HCT116 (cell line): ENCODE measurements at regions not wholly inside any gene's neighbourhood (a gene's known extent, or its start where the extent isn't known, plus 50 kb on each side); places are given as distances from the start of the nearest gene placed in this dataset.

Experiments
- ATAC-seq: fragments of 200-7000 bp; cut with Tn5 transposase; 2 replicates; pipeline ENCODE4 v1.9.1; 2020; ENCODE audit warnings: mild to moderate bottlenecking, moderate library complexity
- BruUV-seq: library from RNA; stranded (reverse); fragments of 400-500 nt; replicated peaks from 2 replicates; lab custom pipeline; 2021; lab: Mats Ljungman, UMichigan
- CTCF ChIA-PET: fragments of 300-600 bp; sonication (Branson Sonifier 250); formaldehyde crosslinking; loops from one replicate; lab custom pipeline; 2021; ENCODE audit warnings: antibody characterized with exemption; lab: Charles Lee
- POLR2A ChIA-PET: fragments of 300-600, 350-600 bp; sonication (Branson Sonifier 250); formaldehyde crosslinking; loops from one replicate; lab custom pipeline; 2021; ENCODE audit warnings: antibody characterized with exemption; lab: Charles Lee
- RAD21 ChIA-PET, 2 experiments: fragments of 300-600 bp; sonication (Branson Sonifier 250); formaldehyde crosslinking; loops; one replicate each; lab custom pipeline; 2023; ENCODE audit warnings: low total read pairs in 2 of 2; ENCODE audit not compliant: uncharacterized antibody in 2 of 2, unreplicated experiment in 2 of 2, low non-redundant PET in 1 of 2; lab: Charles Lee
- DNase-seq: peaks from one replicate; pipeline ENCODE4 v3.0.0-alpha.2; 2010; ENCODE audit warnings: low read depth, low spot score
- H2AFZ ChIP-seq: fragments of 200-600 bp; shearing (Covaris generic), sonication (generic); 2 replicates; pipeline ENCODE4 v1.6.1; 2017; ENCODE audit warnings: low read depth, mixed run types, mixed read lengths, antibody characterized with exemption, low read length; ENCODE audit not compliant: poor library complexity, severe bottlenecking
- H3K27ac ChIP-seq: 2 replicates; pipeline ENCODE4 v1.5.1; 2012; ENCODE audit warnings: low read depth, low read length
- H3K27me3 ChIP-seq: fragments of 200-600 bp; sonication (generic); 2 replicates; pipeline ENCODE4 v1.6.1; 2016; ENCODE audit warnings: mixed run types, low read length, mixed read lengths; ENCODE audit not compliant: insufficient read depth
- H3K36me3 ChIP-seq, 2 experiments: fragments of 200-500 bp in 1 of 2; fragments of 200-600 bp in 1 of 2; sonication (Bioruptor generic) in 1 of 2; sonication (generic) in 1 of 2; 2 replicates each; pipeline versions ENCODE4 v1.5.1 to v1.6.1; 2014 to 2016; ENCODE audit warnings: low read length in 2 of 2, inconsistent platforms in 1 of 2, mixed read lengths in 1 of 2, mixed run types in 1 of 2; ENCODE audit not compliant: insufficient read depth in 2 of 2, control insufficient read depth in 1 of 2
- H3K4me1 ChIP-seq, 2 experiments: fragments of 200-600 bp in 1 of 2; sonication (generic) in 1 of 2; 2 replicates each; pipeline versions ENCODE4 v1.5.1 to v1.6.1; 2012 to 2017; ENCODE audit warnings: low read length in 2 of 2, inconsistent platforms in 1 of 2, mild to moderate bottlenecking in 1 of 2, mixed read lengths in 1 of 2, mixed run types in 1 of 2, moderate library complexity in 1 of 2; ENCODE audit not compliant: insufficient read depth in 2 of 2, control insufficient read depth in 1 of 2
- H3K4me2 ChIP-seq: fragments of 200-600 bp; sonication (generic); 2 replicates; pipeline ENCODE4 v1.6.1; 2017; ENCODE audit warnings: mixed run types, low read length, mixed read lengths
- H3K4me3 ChIP-seq, 2 experiments: fragments of 200-600 bp in 1 of 2; sonication (generic) in 1 of 2; replicated peaks in 1 of 2; 2 replicates each; pipeline ENCODE4 v1.5.1; 2011 to 2016; ENCODE audit warnings: low read length in 2 of 2, control low read depth in 1 of 2, low read depth in 1 of 2, mild to moderate bottlenecking in 1 of 2, mixed read lengths in 1 of 2, mixed run types in 1 of 2
- H3K79me2 ChIP-seq: fragments of 200-600 bp; sonication (generic); 2 replicates; pipeline ENCODE4 v1.6.1; 2017; ENCODE audit warnings: mild to moderate bottlenecking, mixed run types, low read length, moderate library complexity, mixed read lengths; ENCODE audit not compliant: insufficient read depth
- H3K9ac ChIP-seq: fragments of 200-600 bp; sonication (generic); 2 replicates; pipeline ENCODE4 v1.6.1; 2016; ENCODE audit warnings: low read length, mixed read lengths
- H3K9me2 ChIP-seq: fragments of 200-600 bp; sonication (generic), shearing (Covaris generic); 2 replicates; pipeline ENCODE4 v1.6.1; 2017; ENCODE audit warnings: mixed run types, mild to moderate bottlenecking, moderate library complexity; ENCODE audit not compliant: insufficient read depth
- H3K9me3 ChIP-seq, 2 experiments: fragments of 200-500 bp in 1 of 2; fragments of 200-600 bp in 1 of 2; sonication (Bioruptor generic) in 1 of 2; sonication (generic) in 1 of 2; 2 replicates each; pipeline ENCODE4 v1.6.1; 2014 to 2017; ENCODE audit warnings: low read length in 2 of 2, mixed read lengths in 2 of 2, inconsistent platforms in 1 of 2, low read depth in 1 of 2, mild to moderate bottlenecking in 1 of 2, mixed run types in 1 of 2, moderate library complexity in 1 of 2; ENCODE audit not compliant: control insufficient read depth in 1 of 2, insufficient read depth in 1 of 2
- H4K20me1 ChIP-seq: fragments of 200-600 bp; sonication (generic), shearing (Covaris generic); 2 replicates; pipeline ENCODE4 v1.6.1; 2017; ENCODE audit warnings: mixed run types, mild to moderate bottlenecking, moderate library complexity; ENCODE audit not compliant: insufficient read depth
- CBX3 ChIP-seq: IDR thresholded peaks from 2 replicates; pipeline ENCODE4 v1.6.1; 2012; ENCODE audit warnings: low read depth
- FOSL1 ChIP-seq: IDR thresholded peaks from 2 replicates; pipeline ENCODE4 v1.6.1; 2012; ENCODE audit warnings: low read depth
- MAX ChIP-seq: IDR thresholded peaks from 2 replicates; pipeline ENCODE4 v1.6.1; 2012
- RAD21 ChIP-seq: IDR thresholded peaks from 2 replicates; pipeline ENCODE4 v1.6.1; 2012; ENCODE audit warnings: low read depth, mild to moderate bottlenecking
- SIN3A ChIP-seq: IDR thresholded peaks from 2 replicates; pipeline ENCODE4 v1.6.1; 2012; ENCODE audit warnings: low read depth
- SP1 ChIP-seq: IDR thresholded peaks from 2 replicates; pipeline ENCODE4 v1.6.1; 2012; ENCODE audit warnings: low read depth
- ZFX ChIP-seq: fragments of 450-650 bp; IDR thresholded peaks from 2 replicates; pipeline ENCODE4 v1.6.1; 2017
- intact Hi-C: fragments of 100-400 bp; cut with micrococcal nuclease; formaldehyde crosslinking; loops from 2 replicates; pipeline ENCODE4 v1.10.0; 2022
- TF ChIP-seq, protein P1 (sequence below): IDR thresholded peaks from 2 replicates; pipeline ENCODE4 v1.6.1; 2012
- TF ChIP-seq, protein P2 (sequence below): IDR thresholded peaks from 2 replicates; pipeline ENCODE4 v1.6.1; 2012; ENCODE audit warnings: low read depth
- TF ChIP-seq, protein P3 (sequence below), 3 experiments: fragments of 200-600 bp in 1 of 3; sonication (generic) in 1 of 3; IDR thresholded peaks in 2 of 3; conservative IDR thresholded peaks in 1 of 3; 2 replicates each; pipeline ENCODE4 v1.5.1; 2012 to 2017; ENCODE audit warnings: low read depth in 2 of 3, low read length in 2 of 3, antibody characterized with exemption in 1 of 3, borderline replicate concordance in 1 of 3, control low read depth in 1 of 3, mild to moderate bottlenecking in 1 of 3, mixed read lengths in 1 of 3, mixed run types in 1 of 3, moderate library complexity in 1 of 3; ENCODE audit not compliant: insufficient read depth in 1 of 3

GRCh38 chr13:68540244-68540643 lies 1310.1 kb upstream of the PCDH9 start:
- H4K20me1 ChIP-seq = no peaks in the 10 kb centered on the region
- H2AFZ ChIP-seq = no peak overlapping the region
- TF ChIP-seq FOSL1 (no peak), SIN3A (no peak), ZFX (no peak), CBX3 (no peak), SP1 (no peak), RAD21 (no peak), MAX (no peak)
- TF ChIP-seq, protein P1, sequence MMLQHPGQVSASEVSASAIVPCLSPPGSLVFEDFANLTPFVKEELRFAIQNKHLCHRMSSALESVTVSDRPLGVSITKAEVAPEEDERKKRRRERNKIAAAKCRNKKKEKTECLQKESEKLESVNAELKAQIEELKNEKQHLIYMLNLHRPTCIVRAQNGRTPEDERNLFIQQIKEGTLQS = no peak
- TF ChIP-seq, protein P2, sequence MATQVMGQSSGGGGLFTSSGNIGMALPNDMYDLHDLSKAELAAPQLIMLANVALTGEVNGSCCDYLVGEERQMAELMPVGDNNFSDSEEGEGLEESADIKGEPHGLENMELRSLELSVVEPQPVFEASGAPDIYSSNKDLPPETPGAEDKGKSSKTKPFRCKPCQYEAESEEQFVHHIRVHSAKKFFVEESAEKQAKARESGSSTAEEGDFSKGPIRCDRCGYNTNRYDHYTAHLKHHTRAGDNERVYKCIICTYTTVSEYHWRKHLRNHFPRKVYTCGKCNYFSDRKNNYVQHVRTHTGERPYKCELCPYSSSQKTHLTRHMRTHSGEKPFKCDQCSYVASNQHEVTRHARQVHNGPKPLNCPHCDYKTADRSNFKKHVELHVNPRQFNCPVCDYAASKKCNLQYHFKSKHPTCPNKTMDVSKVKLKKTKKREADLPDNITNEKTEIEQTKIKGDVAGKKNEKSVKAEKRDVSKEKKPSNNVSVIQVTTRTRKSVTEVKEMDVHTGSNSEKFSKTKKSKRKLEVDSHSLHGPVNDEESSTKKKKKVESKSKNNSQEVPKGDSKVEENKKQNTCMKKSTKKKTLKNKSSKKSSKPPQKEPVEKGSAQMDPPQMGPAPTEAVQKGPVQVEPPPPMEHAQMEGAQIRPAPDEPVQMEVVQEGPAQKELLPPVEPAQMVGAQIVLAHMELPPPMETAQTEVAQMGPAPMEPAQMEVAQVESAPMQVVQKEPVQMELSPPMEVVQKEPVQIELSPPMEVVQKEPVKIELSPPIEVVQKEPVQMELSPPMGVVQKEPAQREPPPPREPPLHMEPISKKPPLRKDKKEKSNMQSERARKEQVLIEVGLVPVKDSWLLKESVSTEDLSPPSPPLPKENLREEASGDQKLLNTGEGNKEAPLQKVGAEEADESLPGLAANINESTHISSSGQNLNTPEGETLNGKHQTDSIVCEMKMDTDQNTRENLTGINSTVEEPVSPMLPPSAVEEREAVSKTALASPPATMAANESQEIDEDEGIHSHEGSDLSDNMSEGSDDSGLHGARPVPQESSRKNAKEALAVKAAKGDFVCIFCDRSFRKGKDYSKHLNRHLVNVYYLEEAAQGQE = no peak
- TF ChIP-seq, protein P3, sequence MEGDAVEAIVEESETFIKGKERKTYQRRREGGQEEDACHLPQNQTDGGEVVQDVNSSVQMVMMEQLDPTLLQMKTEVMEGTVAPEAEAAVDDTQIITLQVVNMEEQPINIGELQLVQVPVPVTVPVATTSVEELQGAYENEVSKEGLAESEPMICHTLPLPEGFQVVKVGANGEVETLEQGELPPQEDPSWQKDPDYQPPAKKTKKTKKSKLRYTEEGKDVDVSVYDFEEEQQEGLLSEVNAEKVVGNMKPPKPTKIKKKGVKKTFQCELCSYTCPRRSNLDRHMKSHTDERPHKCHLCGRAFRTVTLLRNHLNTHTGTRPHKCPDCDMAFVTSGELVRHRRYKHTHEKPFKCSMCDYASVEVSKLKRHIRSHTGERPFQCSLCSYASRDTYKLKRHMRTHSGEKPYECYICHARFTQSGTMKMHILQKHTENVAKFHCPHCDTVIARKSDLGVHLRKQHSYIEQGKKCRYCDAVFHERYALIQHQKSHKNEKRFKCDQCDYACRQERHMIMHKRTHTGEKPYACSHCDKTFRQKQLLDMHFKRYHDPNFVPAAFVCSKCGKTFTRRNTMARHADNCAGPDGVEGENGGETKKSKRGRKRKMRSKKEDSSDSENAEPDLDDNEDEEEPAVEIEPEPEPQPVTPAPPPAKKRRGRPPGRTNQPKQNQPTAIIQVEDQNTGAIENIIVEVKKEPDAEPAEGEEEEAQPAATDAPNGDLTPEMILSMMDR (IDR thresholded peaks at IDR 0.05 in 2 of 3, conservative IDR thresholded peaks at IDR 0.05 in 1 of 3; ENCODE audit: borderline replicate concordance in 1 of 3, insufficient read depth in 1 of 3, low read depth in 2 of 3, low read length in 2 of 3) = no peak
- no peak overlapping the region for H3K27ac ChIP-seq
- H3K9me3 ChIP-seq = no peaks in the 10 kb centered on the region
- intact Hi-C loops = no loop called here
- ATAC-seq (no peak), DNase-seq (no peak)
- ChIA-PET CTCF (no interaction called here), RAD21 (no interaction called here), POLR2A (no interaction called here)
- H3K36me3 ChIP-seq = no peaks in the 10 kb centered on the region
- no peak overlapping the region for H3K9ac ChIP-seq
- no peaks in the 10 kb centered on the region for H3K9me2 ChIP-seq
- H3K4me3 ChIP-seq = no peak overlapping the region
- no peaks in the 10 kb centered on the region for H3K79me2 ChIP-seq
- no TSS peak for BruUV-seq
- no peaks in the 10 kb centered on the region for H3K27me3 ChIP-seq
- H3K4me2 ChIP-seq = no peak overlapping the region
- no peaks in the 10 kb centered on the region for H3K4me1 ChIP-seq
